ENCODE measurements at regions not wholly inside any gene's neighbourhood (a gene's known extent, or its start where the extent isn't known, plus 50 kb on each side); places are given as distances from the start of the nearest gene placed in this dataset.

- Mint-ChIP-seq H3K4me3 (no peak overlapping the region), H3K36me3 (ENCODE audit: low read depth) (no peaks in the 10 kb centered on the region), H3K27ac (no peak overlapping the region), H3K4me1 (ENCODE audit: low read depth) (no peaks in the 10 kb centered on the region), H3K9me3 (peaks cover 27% of the 10 kb centered on the region), H3K27me3 (ENCODE audit: insufficient read depth) (no peaks in the 10 kb centered on the region; the same call in 1 of the 2 replicates)
- no peak for DNase-seq
- TF ChIP-seq CTCF (IDR thresholded peaks at IDR 0.05) = no peak
Measured at GRCh38 chr1:57898531-57898930, 474.7 kb upstream of the DAB1 start.

GRCh38 chr1:57897581-57897980 lies 473.7 kb upstream of the DAB1 start:
- H3K4me3 Mint-ChIP-seq = no peak overlapping the region
- no peaks in the 10 kb centered on the region for H3K36me3 Mint-ChIP-seq (ENCODE audit: low read depth)
- no peaks in the 10 kb centered on the region; the same call in 1 of the 2 replicates for H3K27me3 Mint-ChIP-seq (ENCODE audit: insufficient read depth)
- H3K27ac Mint-ChIP-seq = no peak overlapping the region
- no peak for TF ChIP-seq CTCF (IDR thresholded peaks at IDR 0.05)
- H3K4me1 Mint-ChIP-seq (ENCODE audit: low read depth) = no peaks in the 10 kb centered on the region
- H3K9me3 Mint-ChIP-seq = peaks cover 27% of the 10 kb centered on the region
- no peak for DNase-seq

GRCh38 chr1:57894315-57894714 lies 470.5 kb upstream of the DAB1 start:
- H3K36me3 Mint-ChIP-seq (ENCODE audit: low read depth) = no peaks in the 10 kb centered on the region
- TF ChIP-seq CTCF (IDR thresholded peaks at IDR 0.05) = no peak
- no peak overlapping the region for H3K27ac Mint-ChIP-seq
- peaks cover 28% of the 10 kb centered on the region for H3K9me3 Mint-ChIP-seq
- no peaks in the 10 kb centered on the region for H3K4me1 Mint-ChIP-seq (ENCODE audit: low read depth)
- DNase-seq = no peak
- no peak overlapping the region for H3K4me3 Mint-ChIP-seq
- peaks cover 3% of the 10 kb centered on the region; the same call in 1 of the 2 replicates for H3K27me3 Mint-ChIP-seq (ENCODE audit: insufficient read depth)

- DNase-seq = no peak
- no peaks in the 10 kb centered on the region for H3K4me1 Mint-ChIP-seq (ENCODE audit: low read depth)
- peaks cover 3% of the 10 kb centered on the region; the same call in 1 of the 2 replicates for H3K27me3 Mint-ChIP-seq (ENCODE audit: insufficient read depth)
- H3K27ac Mint-ChIP-seq = no peak overlapping the region
- TF ChIP-seq CTCF (IDR thresholded peaks at IDR 0.05) = no peak
- no peaks in the 10 kb centered on the region for H3K36me3 Mint-ChIP-seq (ENCODE audit: low read depth)
- H3K9me3 Mint-ChIP-seq = peaks cover 27% of the 10 kb centered on the region
- no peak overlapping the region for H3K4me3 Mint-ChIP-seq
Measured at GRCh38 chr1:57889676-57890320, 465.9 kb upstream of the DAB1 start.

GRCh38 chr1:57887964-57888491 lies 464.2 kb upstream of the DAB1 start:
- H3K27me3 Mint-ChIP-seq (ENCODE audit: insufficient read depth) = 0 out of 2 replicates have a peak, but pooled peaks cover 3% of the 10 kb centered on the region
- no peaks in the 10 kb centered on the region for H3K4me1 Mint-ChIP-seq (ENCODE audit: low read depth)
- no peak overlapping the region for H3K4me3 Mint-ChIP-seq
- H3K9me3 Mint-ChIP-seq = peaks cover 30% of the 10 kb centered on the region
- H3K36me3 Mint-ChIP-seq (ENCODE audit: low read depth) = no peaks in the 10 kb centered on the region
- H3K27ac Mint-ChIP-seq = no peak overlapping the region
- DNase-seq = no peak
- no peak for TF ChIP-seq CTCF (IDR thresholded peaks at IDR 0.05)

Data from HFFc6 (cell line).